Stomach (tissue), 8 donors: ENCODE measurements at regions not wholly inside any gene's neighbourhood (a gene's known extent, or its start where the extent isn't known, plus 50 kb on each side); places are given as distances from the start of the nearest gene placed in this dataset.

Source experiments
- DNase-seq, 2 donors: peaks; one replicate each; pipeline versions ENCODE4 v3.0.0 to v3.0.0-alpha.2; 2013 to 2019
- H3K27ac ChIP-seq, 5 donors: fragments of 200-600 bp in 4 of 5; sonication (generic) in 4 of 5; one replicate each; pipeline ENCODE4 v1.5.1; 2013 to 2019; ENCODE audit warnings: mild to moderate bottlenecking in 1 of 5, moderate library complexity in 1 of 5
- H3K27me3 ChIP-seq, 3 donors: fragments of 200-600 bp; sonication (generic); one replicate each; pipeline ENCODE4 v1.5.1; 2017 to 2019; ENCODE audit warnings: mixed run types in 1 of 3
- H3K36me3 ChIP-seq, 4 donors: fragments of 200-600 bp; sonication (generic); 1 replicate in 3 of 4; 2 replicates in 1 of 4; pipeline ENCODE4 v1.5.1; 2016 to 2019
- H3K4me1 ChIP-seq, 4 donors: fragments of 200-600 bp; sonication (generic); one replicate each; pipeline ENCODE4 v1.5.1; 2016 to 2019
- H3K4me3 ChIP-seq, 4 donors: fragments of 200-600 bp; sonication (generic) in 3 of 4; one replicate each; pipeline ENCODE4 v1.5.1; 2016 to 2019; ENCODE audit warnings: mild to moderate bottlenecking in 1 of 4
- H3K9me3 ChIP-seq, 4 donors: fragments of 200-600 bp; sonication (generic); one replicate each; pipeline ENCODE4 v1.5.1; 2016 to 2019
- CTCF ChIP-seq, 7 experiments: fragments of 450-650 bp in 4 of 7; fragments of 200-600 bp in 3 of 7; sonication (generic) in 3 of 7; IDR thresholded peaks; one replicate each; pipeline ENCODE4 v1.5.1; 2016 to 2019; ENCODE audit warnings: antibody characterized with exemption in 7 of 7, control low read depth in 2 of 7, mild to moderate bottlenecking in 1 of 7
- EP300 ChIP-seq: sonication (generic); formaldehyde crosslinking; IDR thresholded peaks from one replicate; pipeline ENCODE4 v1.6.1; 2017; ENCODE audit warnings: antibody characterized with exemption
- POLR2A ChIP-seq, 4 donors: fragments of 450-650 bp; IDR thresholded peaks; one replicate each; pipeline ENCODE4 v1.6.1; 2016; ENCODE audit warnings: antibody characterized with exemption in 4 of 4, control low read depth in 2 of 4, mild to moderate bottlenecking in 1 of 4, moderate library complexity in 1 of 4
- POLR2AphosphoS5 ChIP-seq, 3 donors: sonication (generic); formaldehyde crosslinking; IDR thresholded peaks; one replicate each; pipeline ENCODE4 v1.6.1; 2016; ENCODE audit warnings: antibody characterized with exemption in 3 of 3
- WGBS, 5 donors: extraction: QIAGEN DNeasy Blood & Tissue Kit in 3 of 5; methylation state at CpG; one replicate each; pipeline versions ENCODE4 v1.1.5 to v1.1.7; 2013 to 2018; 5-methylcytosine and 5-hydroxymethylcytosine counted together
- intact Hi-C: fragments of 100-400 bp; cut with DNase I; formaldehyde crosslinking; loops from one replicate; pipeline ENCODE4 v1.15.1; 2023; ENCODE audit warnings: low total_unique reads
- donor health status: healthy with polysubstance abuse.
- donor health status: Bipolar disorder and iron deficiency.
- donor health status: healthy.

- intact Hi-C loops, result no loop called here
Observed at GRCh38 chr14:95446470-95446869, 70.0 kb downstream of the SYNE3 start.

GRCh38 chr14:95445676-95446075 lies 70.8 kb downstream of the SYNE3 start:
- intact Hi-C loops, result no loop called here
- Histone ChIP-seq H3K36me3 (peaks cover 14 to 64% (median 42%) of the 10 kb centered on the region in 4 donors), H3K27ac (no peak overlapping the region), H3K4me3 (no peak overlapping the region), H3K4me1 (peaks cover 0 to 5% (median 0%) of the 10 kb centered on the region in 4 donors), H3K9me3 (no peaks in the 10 kb centered on the region), H3K27me3 (no peaks in the 10 kb centered on the region)
- WGBS, 5 donors, result 83 to 95% (median 85%) methylated on average over 6 of the region's 6 CpGs
- TF ChIP-seq EP300 (no peak), POLR2A (IDR thresholded peaks at IDR 0.05) (no peak), CTCF (IDR thresholded peaks at IDR 0.05) (no peak), POLR2AphosphoS5 (IDR thresholded peaks at IDR 0.05) (no peak)
- no peak for DNase-seq

More at GRCh38 chr14:95446470-95446869, 70.0 kb downstream of the SYNE3 start:
- H3K9me3 ChIP-seq, result no peaks in the 10 kb centered on the region
- no peak overlapping the region for H3K27ac ChIP-seq
- H3K36me3 ChIP-seq, result peaks cover 14 to 67% (median 48%) of the 10 kb centered on the region in 4 donors
- WGBS, 5 donors, result 80 to 98% (median 87%) methylated on average over 4 of the region's 4 CpGs
- peaks cover 0 to 5% (median 0%) of the 10 kb centered on the region in 4 donors for H3K4me1 ChIP-seq
- no peak for TF ChIP-seq CTCF (IDR thresholded peaks at IDR 0.05)
- TF ChIP-seq EP300, result no peak
- no peak for TF ChIP-seq POLR2AphosphoS5 (IDR thresholded peaks at IDR 0.05)
- no peak for TF ChIP-seq POLR2A (IDR thresholded peaks at IDR 0.05)
- DNase-seq, result no peak
- H3K4me3 ChIP-seq, result no peak overlapping the region
- no peaks in the 10 kb centered on the region for H3K27me3 ChIP-seq

- no peaks in the 10 kb centered on the region for H3K9me3 ChIP-seq
- H3K27me3 ChIP-seq, result no peaks in the 10 kb centered on the region
- H3K4me1 ChIP-seq, result peaks cover 0 to 5% (median 0%) of the 10 kb centered on the region in 4 donors
- TF ChIP-seq EP300, result no peak
- TF ChIP-seq POLR2A (IDR thresholded peaks at IDR 0.05), result no peak
- TF ChIP-seq CTCF (IDR thresholded peaks at IDR 0.05), result no peak
- TF ChIP-seq POLR2AphosphoS5 (IDR thresholded peaks at IDR 0.05), result no peak
- DNase-seq, result no peak
- intact Hi-C loops, result no loop called here
- 40 to 63% (median 50%) methylated on average over 3 of the region's 3 CpGs for WGBS, 5 donors
- H3K4me3 ChIP-seq, result no peak overlapping the region
- no peak overlapping the region for H3K27ac ChIP-seq
- peaks cover 12 to 59% (median 38%) of the 10 kb centered on the region in 4 donors for H3K36me3 ChIP-seq
Observed at GRCh38 chr14:95445161-95445560, 71.3 kb downstream of the SYNE3 start.

GRCh38 chr14:95444132-95445129 lies 72.0 kb downstream of the SYNE3 start:
- TF ChIP-seq POLR2A (IDR thresholded peaks at IDR 0.05), result no peak
- TF ChIP-seq CTCF (IDR thresholded peaks at IDR 0.05), result no peak
- no peak for TF ChIP-seq EP300
- no peak for TF ChIP-seq POLR2AphosphoS5 (IDR thresholded peaks at IDR 0.05)
- Histone ChIP-seq H3K36me3 (peaks cover 5 to 59% (median 35%) of the 10 kb centered on the region in 4 donors), H3K27ac (no peak overlapping the region), H3K4me3 (no peak overlapping the region), H3K9me3 (no peaks in the 10 kb centered on the region), H3K4me1 (peaks cover 0 to 5% (median 0%) of the 10 kb centered on the region in 4 donors), H3K27me3 (no peaks in the 10 kb centered on the region)
- DNase-seq, result no peak
- 81 to 90% (median 86%) methylated on average over 12 to 16 of the region's 16 CpGs for WGBS, 5 donors
- intact Hi-C loops, result loop anchor here (5.0 kb wide), 1 partner anchor 83 kb away; no protein-coding TSS in a partner anchor
